Adipose tissue (tissue), 3 donors: ENCODE measurements at regions not wholly inside any gene's neighbourhood (a gene's known extent, or its start where the extent isn't known, plus 50 kb on each side); places are given as distances from the start of the nearest gene placed in this dataset.

Experiments used
- H3K27ac ChIP-seq: one replicate; pipeline ENCODE4 v1.5.1; 2013; ENCODE audit warnings: low read depth, low read length
- WGBS, 3 donors: extraction: QIAGEN DNeasy Blood & Tissue Kit; methylation state at CpG; one replicate each; pipeline ENCODE4 v1.1.7; 2013; 5-methylcytosine and 5-hydroxymethylcytosine counted together
- donor health status: healthy with polysubstance abuse.
- donor health status: Bipolar disorder and iron deficiency.
- donor health status: healthy.

- no peak overlapping the region for H3K27ac ChIP-seq
Measured at GRCh38 chr4:35643661-35644060, 600.7 kb downstream of the ARAP2 start.

DNA sequence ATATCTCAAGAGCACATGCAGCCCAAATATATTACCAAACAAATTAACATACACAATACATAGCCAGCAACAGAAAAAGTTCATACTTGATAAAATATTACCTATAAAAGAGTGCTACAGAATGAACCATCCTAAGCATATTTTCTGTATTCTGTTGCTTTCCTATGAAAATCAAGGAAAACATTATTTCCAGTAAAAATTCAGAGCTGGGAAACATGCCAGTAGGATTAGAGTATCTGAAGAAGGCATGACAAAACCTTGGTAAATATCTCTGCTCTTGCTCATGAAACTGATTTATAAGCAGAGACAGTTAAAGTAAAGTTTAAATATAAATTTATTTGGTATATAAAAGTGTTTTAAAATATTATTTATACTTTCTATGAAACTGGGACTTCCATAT lies 599.7 kb downstream of the ARAP2 start:
- no peak overlapping the region for H3K27ac ChIP-seq

DNA sequence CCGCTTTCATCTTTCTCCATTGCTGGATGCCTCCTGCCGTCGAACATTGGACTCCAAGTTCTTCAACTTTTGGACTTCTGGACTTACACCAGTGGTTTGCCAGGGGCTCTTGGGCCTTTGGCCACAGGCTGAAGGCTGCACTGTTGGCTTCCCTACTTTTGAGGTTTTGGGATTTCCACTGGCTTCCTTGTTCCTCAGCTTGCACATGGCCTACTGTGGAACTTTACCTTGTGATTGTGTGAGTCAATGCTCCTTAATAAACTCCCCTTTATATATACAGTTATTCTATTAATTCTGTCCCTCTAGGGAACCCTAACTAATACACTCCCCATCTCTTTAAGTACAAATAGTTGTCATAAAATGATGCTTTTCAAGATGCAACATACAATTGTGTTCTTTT lies 595.3 kb downstream of the ARAP2 start:
- H3K27ac ChIP-seq, result no peak overlapping the region
- 84 to 93% (median 93%) methylated on average over 3 of the region's 3 CpGs for WGBS, 3 donors

- no peak overlapping the region for H3K27ac ChIP-seq
Measured at GRCh38 chr4:35649778-35650177, 594.5 kb downstream of the ARAP2 start.

DNA sequence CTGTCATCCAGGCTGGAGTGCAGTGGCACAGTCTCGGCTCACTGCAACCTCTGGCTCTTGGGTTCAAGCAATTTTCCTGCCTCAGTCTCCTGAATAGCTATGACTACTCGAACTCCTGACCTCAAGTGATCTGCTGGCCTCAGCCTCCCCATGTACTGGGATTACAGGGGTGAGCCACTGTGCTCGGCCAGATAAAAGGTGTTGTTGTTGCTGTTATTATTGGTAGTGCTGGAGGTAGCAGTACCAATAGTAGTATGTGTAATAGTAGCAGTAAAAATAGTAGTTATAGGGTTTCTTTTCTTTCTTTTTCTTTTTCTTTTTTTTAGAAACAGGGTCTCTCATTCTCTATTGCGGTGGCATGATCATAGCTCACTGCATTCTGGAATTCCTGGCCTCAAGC lies 592.1 kb downstream of the ARAP2 start:
- no peak overlapping the region for H3K27ac ChIP-seq
- WGBS, 3 donors, result 53 to 78% (median 71%) methylated on average over 4 of the region's 4 CpGs

DNA sequence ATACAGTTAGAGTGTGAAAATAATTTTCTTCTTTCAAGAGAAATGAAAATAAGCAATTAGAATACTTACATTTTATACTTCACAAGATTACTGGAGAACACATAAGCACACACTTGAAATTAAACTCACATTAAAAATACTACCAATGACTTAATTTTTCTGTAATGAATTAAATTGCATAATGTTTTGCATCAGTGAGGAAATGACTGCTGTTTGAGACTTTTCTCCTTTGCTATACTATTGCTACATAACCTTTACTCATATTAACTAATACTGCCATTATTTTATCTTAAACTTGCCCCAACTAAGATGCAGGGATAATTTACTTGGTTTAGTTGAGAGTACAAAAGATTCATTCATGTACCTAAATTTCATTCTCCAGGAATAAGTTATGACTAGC lies 590.9 kb downstream of the ARAP2 start:
- no peak overlapping the region for H3K27ac ChIP-seq

DNA sequence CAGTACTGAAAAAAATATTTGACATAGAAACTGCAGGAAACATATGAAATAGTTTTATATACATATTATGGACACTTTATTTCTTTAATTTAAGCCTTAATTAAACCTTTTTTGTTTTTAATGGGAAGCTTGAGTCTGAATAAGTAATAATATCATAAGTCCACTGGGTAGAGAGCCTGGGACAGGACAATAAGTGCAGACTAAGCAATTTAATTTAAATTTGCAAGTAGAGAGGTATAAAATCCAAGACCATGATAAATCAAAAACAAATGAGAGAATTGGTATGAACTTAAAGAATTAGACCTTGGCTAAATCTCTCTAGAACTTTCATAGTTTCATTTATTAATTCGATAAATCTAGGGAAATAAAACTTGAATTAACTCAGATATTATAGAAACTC lies 571.2 kb downstream of the ARAP2 start:
- 51 to 80% (median 79%) methylated on average over 1 of the region's 1 CpG for WGBS, 3 donors
- H3K27ac ChIP-seq, result no peak overlapping the region

DNA sequence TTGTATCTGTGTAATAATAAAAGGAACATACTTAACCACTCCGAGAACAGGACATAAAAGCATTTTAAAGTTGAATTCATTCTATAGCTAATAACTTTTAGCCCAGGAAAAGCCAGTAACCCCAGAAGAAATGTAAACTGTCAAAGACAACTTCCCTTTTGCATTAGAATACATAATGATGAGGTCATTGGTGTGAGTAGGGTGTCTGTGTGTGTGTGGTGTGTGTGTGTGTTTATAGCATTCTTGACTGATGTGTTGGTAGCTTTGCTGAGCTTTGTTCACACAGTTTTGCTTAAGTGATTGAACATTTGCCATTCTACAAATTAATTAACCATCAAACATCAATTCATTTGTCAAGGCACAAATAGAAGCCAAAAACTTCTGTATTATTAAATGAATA lies 559.6 kb downstream of the ARAP2 start:
- 64 to 84% (median 81%) methylated on average over 1 of the region's 1 CpG for WGBS, 3 donors
- H3K27ac ChIP-seq, result no peak overlapping the region

DNA sequence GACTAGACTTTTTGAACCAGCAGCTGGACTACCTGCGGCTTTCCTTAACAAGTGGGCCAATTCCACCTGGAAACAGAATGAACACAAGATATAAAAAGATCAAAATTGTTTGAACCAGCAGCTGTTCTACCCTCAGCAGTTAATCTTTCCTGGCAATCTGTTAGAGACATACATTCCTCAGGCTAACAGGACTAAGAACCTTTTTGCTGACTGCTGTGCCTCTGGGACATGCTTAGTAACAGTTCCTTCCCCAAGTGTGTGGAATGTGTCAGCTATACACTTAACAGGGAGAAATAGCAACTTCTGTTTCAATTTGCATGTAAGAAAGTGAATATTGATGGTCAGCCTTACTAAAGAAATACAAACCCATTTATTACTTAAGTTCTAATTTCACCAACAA lies 554.4 kb downstream of the ARAP2 start:
- 72 to 94% (median 94%) methylated on average over 1 of the region's 1 CpG for WGBS, 3 donors
- no peak overlapping the region for H3K27ac ChIP-seq

DNA sequence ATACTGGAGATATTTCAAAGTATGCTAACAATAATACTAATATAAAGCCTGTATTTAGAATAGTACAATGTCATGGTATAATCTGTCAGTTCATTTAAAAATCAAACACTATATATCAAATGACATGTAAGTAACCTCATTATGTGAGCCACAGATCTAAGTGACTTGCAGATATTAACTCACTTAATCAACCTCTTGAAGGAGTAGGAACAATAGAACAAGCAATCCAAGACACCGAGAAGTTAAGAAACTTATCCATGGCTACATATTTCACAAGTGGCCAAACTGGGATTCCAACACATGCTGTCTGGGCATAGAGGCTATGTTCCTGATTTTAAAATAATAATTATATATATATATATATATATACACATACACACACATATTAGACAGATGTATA lies 554.0 kb downstream of the ARAP2 start:
- WGBS, 3 donors, result 70 to 84% (median 76%) methylated on average over 1 of the region's 1 CpG
- no peak overlapping the region for H3K27ac ChIP-seq

DNA sequence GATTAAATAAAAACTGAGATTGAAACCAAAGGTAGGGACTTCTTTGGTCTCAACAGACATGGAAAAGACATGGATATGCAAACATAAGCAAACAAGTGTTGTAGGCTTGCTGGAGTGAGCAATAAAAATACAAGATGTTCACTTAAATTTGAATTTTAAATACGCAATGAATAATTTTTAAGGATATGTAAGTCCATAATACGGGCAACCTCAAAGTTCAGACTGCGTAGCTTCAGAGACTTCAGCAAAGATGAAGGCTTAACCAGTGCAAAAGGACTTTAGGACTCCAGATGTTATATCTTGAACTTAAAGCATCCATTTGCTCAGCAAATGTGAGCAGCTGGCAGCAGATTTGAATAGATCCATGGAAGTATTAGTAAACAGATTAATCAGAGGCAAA lies 549.3 kb downstream of the ARAP2 start:
- no peak overlapping the region for H3K27ac ChIP-seq
- 80 to 92% (median 83%) methylated on average over 3 of the region's 3 CpGs for WGBS, 3 donors

DNA sequence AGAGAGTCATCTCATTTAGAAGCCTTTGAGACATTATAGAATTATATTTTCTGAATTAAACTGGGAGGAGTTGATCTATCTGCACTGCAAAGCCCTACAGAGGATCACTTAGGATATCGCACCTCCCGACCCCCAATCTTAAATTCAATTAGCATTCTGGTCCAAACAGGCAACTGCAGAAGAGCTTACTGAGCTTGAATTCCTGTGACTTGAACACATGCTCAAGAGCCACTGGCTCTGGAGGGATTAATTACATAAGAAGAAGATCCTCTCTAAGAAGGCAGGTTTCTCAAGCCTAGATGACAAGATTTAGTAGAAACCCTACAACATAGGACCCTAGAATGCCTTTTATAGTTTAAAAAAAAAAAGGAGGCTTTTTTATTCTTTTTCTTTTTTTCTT lies 548.9 kb downstream of the ARAP2 start:
- H3K27ac ChIP-seq, result no peak overlapping the region
- WGBS, 3 donors, result 85 to 90% (median 88%) methylated on average over 2 of the region's 2 CpGs

DNA sequence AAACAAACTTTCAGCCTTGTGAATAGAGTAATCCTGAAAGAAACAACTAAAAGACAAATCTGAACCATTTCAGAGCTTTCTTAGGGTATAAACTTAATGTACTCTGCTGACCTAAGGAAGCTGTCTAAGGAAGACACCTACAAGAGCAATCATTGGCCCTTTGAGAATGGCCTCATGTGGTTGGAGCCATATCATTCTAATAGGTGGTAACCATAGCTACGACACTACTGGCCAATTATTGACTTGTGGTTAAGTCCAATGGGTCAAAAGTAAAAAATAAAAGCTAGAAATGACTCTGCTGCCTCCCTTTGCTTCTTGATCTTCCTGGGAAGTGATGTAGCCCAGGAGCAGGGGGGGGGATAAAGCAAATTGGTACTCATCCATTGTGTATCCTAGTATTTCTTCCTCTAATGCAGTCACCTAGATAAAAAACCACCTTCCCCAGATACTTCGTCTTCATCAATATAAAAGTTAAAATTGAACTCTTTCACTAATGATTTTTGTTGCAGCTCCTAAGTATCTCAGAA lies 547.0 kb downstream of the ARAP2 start:
- WGBS, 3 donors, result 78 to 84% (median 81%) methylated on average over 2 of the region's 2 CpGs
- H3K27ac ChIP-seq, result no peak overlapping the region

GRCh38 chr4:35700663-35701062 lies 543.7 kb downstream of the ARAP2 start:
- WGBS, 3 donors, result 77 to 85% (median 79%) methylated on average over 2 of the region's 2 CpGs
- H3K27ac ChIP-seq, result no peak overlapping the region

DNA sequence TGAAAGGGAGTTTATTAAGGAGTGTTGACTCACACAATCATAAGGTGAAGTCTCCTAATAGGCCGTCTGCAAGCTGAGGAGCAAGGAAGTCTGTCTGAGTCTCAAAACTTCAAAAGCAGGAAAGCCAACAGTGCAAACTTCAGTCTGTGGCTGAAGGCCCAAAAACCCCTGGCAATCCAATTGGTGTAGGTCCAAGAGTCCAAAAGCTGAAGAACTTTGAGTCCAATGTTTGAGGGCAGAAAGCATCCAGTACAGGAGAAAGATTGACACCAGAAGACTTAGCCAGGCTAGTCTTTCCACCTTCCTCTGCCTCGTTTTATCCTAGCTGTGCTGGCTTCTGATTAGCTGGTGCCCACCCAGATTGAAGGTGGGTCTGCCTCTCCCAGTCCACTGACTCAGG lies 535.2 kb downstream of the ARAP2 start:
- no peak overlapping the region for H3K27ac ChIP-seq
- WGBS, 3 donors, result 47 to 76% (median 71%) methylated on average over 2 of the region's 2 CpGs

DNA sequence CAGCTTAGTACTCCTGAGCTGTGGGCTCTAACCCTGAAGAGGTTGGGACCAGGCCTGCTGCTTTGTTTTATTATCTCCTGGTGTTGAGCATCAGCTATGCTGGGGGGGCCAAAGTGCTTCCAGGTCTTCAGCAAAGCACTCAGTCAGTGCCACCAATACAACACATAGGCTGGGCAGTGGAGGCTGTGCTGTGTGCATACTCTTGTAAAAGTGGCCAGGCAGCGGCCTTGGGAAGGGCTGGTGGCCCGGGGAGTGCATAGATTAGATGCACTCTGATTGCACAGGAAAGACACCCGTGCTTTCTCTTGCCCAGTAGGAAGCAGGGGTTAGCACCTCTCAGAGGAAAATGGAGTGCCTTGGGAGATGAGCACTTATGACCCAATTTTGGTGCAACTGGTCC lies 534.0 kb downstream of the ARAP2 start:
- no peak overlapping the region for H3K27ac ChIP-seq
- WGBS, 3 donors, result 58 to 69% (median 65%) methylated on average over 3 of the region's 3 CpGs

- WGBS, 3 donors, result 76 to 88% (median 88%) methylated on average over 2 of the region's 2 CpGs
- H3K27ac ChIP-seq, result no peak overlapping the region
Measured at GRCh38 chr4:35711127-35711526, 533.2 kb downstream of the ARAP2 start.

- 88 to 91% (median 91%) methylated on average over 3 of the region's 3 CpGs for WGBS, 3 donors
- H3K27ac ChIP-seq, result no peak overlapping the region
Measured at GRCh38 chr4:35723973-35724372, 520.3 kb downstream of the ARAP2 start.

DNA sequence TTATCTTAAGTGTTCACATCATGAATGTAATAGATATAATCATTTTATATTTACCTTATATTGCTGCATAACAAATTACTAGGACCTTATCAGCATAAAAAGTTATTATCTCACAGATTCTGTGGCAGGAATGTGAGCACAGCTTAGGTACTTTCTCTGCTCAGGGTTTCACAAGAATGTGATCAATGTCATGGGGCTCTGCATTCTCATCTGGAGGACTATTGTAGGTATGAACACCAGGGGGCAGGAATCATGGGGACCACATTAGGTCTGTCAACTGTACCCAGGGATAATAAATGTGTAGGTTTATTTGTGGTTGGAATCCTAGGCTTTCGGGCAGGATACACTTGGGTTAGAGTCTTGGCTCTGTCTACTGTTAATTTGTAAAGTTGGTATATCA lies 519.2 kb downstream of the ARAP2 start:
- WGBS, 3 donors, result 77 to 90% (median 90%) methylated on average over 1 of the region's 1 CpG
- no peak overlapping the region for H3K27ac ChIP-seq

GRCh38 chr4:35730414-35730813 lies 513.9 kb downstream of the ARAP2 start:
- WGBS, 3 donors, result 45 to 75% (median 67%) methylated on average over 2 of the region's 2 CpGs
- H3K27ac ChIP-seq, result no peak overlapping the region

- no peak overlapping the region for H3K27ac ChIP-seq
- WGBS, 3 donors, result 58 to 65% (median 64%) methylated on average over 3 of the region's 3 CpGs
Measured at GRCh38 chr4:35734381-35735098, 509.8 kb downstream of the ARAP2 start.
